GM18870 (cell line): ENCODE measurements at regions not wholly inside any gene's neighbourhood (a gene's known extent, or its start where the extent isn't known, plus 50 kb on each side); places are given as distances from the start of the nearest gene placed in this dataset.

Source experiments
- ATAC-seq: cut with Tn5 transposase; IDR thresholded peaks from one replicate; pipeline ENCODE4 v1.9.1; 2021; ENCODE audit warnings: moderate library complexity; ENCODE audit not compliant: unreplicated experiment

GRCh38 chr6:140320081-140321080 lies 945.9 kb upstream of the CITED2 start:
- ATAC-seq: no peak

- peak; percentile 92 for ATAC-seq
These were observed 944.8 kb upstream of the CITED2 start for GRCh38 chr6:140319209-140319608.

- ATAC-seq: no peak
These were observed 944.0 kb upstream of the CITED2 start for GRCh38 chr6:140318408-140318807.

- no peak for ATAC-seq
These were observed 943.5 kb upstream of the CITED2 start for GRCh38 chr6:140317950-140318349.

GRCh38 chr6:140316966-140317365 lies 942.5 kb upstream of the CITED2 start:
- ATAC-seq: no peak

GRCh38 chr6:140314682-140315081 lies 940.2 kb upstream of the CITED2 start:
- no peak for ATAC-seq

GRCh38 chr6:140311146-140311545 lies 936.7 kb upstream of the CITED2 start:
- no peak for ATAC-seq

- no peak for ATAC-seq
These were observed 928.9 kb upstream of the CITED2 start for GRCh38 chr6:140303218-140303949.

- ATAC-seq: no peak
These were observed 925.9 kb upstream of the CITED2 start for GRCh38 chr6:140300331-140300730.

GRCh38 chr6:140289186-140289585 lies 914.7 kb upstream of the CITED2 start:
- ATAC-seq: no peak

GRCh38 chr6:140285998-140286690 lies 911.7 kb upstream of the CITED2 start:
- no peak for ATAC-seq

- ATAC-seq: no peak
These were observed 911.0 kb upstream of the CITED2 start for GRCh38 chr6:140285471-140285870.

GRCh38 chr6:140284871-140285270 lies 910.4 kb upstream of the CITED2 start:
- no peak for ATAC-seq

GRCh38 chr6:140283197-140283596 lies 908.7 kb upstream of the CITED2 start:
- no peak for ATAC-seq

- ATAC-seq: no peak
These were observed 907.3 kb upstream of the CITED2 start for GRCh38 chr6:140281767-140282166.

- ATAC-seq: no peak
These were observed 906.8 kb upstream of the CITED2 start for GRCh38 chr6:140281236-140281635.

- no peak for ATAC-seq
These were observed 902.3 kb upstream of the CITED2 start for GRCh38 chr6:140276719-140277118.

GRCh38 chr6:140276133-140276532 lies 901.7 kb upstream of the CITED2 start:
- ATAC-seq: no peak

- no peak for ATAC-seq
These were observed 901.3 kb upstream of the CITED2 start for GRCh38 chr6:140275725-140276124.

GRCh38 chr6:140274548-140274947 lies 900.1 kb upstream of the CITED2 start:
- ATAC-seq: no peak

- peak; percentile 99 for ATAC-seq
These were observed 897.4 kb upstream of the CITED2 start for GRCh38 chr6:140271759-140272377.
